ENCODE measurements at regions not wholly inside any gene's neighbourhood (a gene's known extent, or its start where the extent isn't known, plus 50 kb on each side); places are given as distances from the start of the nearest gene placed in this dataset.
A peak's percentile ranks its signal among the peaks of the same experiment; 100 is the strongest.

DNA sequence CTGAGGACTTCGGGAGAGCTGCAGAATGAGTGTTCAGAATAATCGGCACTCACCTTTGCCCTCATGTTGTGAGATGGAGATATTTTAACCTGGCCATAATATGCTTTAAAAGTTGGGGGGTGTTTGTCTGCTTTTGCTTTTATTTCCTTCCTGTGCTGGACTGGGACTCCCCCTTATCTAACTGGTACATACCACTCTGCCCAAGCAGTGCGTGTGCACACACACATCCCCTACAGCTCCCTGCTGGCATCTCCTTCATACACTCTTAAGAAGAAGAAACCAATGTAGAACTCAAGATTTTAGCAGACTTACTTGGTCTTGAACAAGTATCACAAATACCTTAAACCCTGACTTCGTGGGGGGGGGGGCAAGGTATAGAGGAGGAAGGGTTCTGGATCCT, 146.2 kb upstream of the DMRT1 start:
- no peak for DNase-seq (ENCODE audit: low read depth)
- peak overlapping the region; percentile 78 for H3K4me3 ChIP-seq (ENCODE audit: low read length)
- no peaks in the 10 kb centered on the region for H3K9me3 ChIP-seq (ENCODE audit: control insufficient read depth, low read length)
- H3K27me3 ChIP-seq (replicated peaks; ENCODE audit: control insufficient read depth, insufficient read depth, low read length) = no peaks in the 10 kb centered on the region
- peak overlapping the region; percentile 96 for H3K9ac ChIP-seq (ENCODE audit: low read length)
- peaks cover 37% of the 10 kb centered on the region for H3K36me3 ChIP-seq (ENCODE audit: control insufficient read depth, insufficient read depth, low read length, severe bottlenecking)
- H3K4me1 ChIP-seq (ENCODE audit: control insufficient read depth, insufficient read depth, low read length) = peaks cover 76% of the 10 kb centered on the region

DNA sequence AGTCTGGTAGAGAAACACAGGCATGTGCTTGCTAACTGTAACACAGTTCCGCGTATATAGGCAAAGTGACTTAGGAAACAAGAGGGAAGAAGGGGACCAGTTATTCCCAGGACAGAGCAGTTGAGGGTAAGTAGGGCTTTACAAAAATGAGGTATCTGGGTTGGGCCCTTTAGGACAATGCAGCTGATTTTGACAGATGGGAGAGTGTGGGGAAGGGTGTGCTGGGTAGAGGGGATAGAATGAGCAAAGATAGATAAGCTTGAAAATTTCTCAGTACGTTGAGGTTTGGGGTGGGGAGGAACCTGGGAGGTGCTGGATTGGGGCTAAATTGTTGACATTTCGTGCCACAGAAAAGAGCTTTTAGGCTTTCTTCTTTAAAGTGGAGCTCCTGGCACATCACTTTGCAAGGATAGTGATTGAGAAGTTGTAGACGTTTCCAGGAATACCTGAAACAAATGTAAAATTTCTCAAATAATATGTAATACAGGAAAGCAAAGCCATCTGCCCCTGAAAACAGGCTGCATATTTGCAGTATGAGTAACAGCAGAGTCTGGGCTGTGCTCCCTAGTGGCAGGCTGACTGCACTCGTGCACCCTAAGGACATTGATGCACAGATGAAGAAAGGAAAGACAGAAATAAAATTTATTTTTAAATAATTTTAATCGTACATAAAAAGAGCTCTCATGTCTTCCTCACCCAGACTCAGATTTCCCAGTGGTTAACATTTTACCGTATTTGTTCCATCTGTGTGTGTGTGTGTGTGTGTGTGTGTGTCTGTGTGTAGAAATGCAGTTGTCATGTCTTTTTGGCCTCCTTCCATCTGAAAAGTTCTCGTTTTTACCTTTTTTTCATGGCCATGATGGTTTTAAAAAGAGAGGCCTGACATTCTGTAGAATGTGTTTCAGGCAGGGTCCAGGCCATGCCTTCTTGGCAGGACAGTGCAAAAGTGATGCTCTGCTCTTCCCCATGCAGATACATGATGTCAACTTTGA, 144.9 kb upstream of the DMRT1 start:
- DNase-seq (ENCODE audit: low read depth) = peak; percentile 88
- Histone ChIP-seq H3K9ac (ENCODE audit: low read length) (peak overlapping the region; percentile 73), H3K4me1 (ENCODE audit: control insufficient read depth, insufficient read depth, low read length) (peaks cover 79% of the 10 kb centered on the region)

DNA sequence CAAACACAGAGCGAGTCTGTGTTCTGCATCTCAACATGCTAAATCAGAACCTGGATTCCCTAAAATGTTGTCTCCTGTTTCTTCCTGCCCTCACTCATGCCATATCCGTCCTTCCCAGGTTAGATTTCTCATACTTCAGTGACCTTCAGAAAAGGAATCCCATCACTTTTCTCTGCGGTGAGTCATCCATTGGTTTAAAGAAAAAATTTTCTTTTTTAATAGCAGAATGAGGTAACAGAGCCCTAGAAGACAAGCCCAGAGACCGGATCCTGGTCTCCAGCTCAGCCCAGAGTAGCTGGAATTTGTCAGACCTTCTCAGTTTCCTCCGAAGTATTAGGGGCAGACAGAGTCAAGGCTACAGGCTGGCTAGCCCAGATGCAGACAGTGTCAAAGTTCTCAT, 143.2 kb upstream of the DMRT1 start:
- peaks cover 75% of the 10 kb centered on the region for H3K4me1 ChIP-seq (ENCODE audit: control insufficient read depth, insufficient read depth, low read length)
- H3K9ac ChIP-seq (ENCODE audit: low read length) = no peak overlapping the region
- peak; percentile 67 for DNase-seq (ENCODE audit: low read depth)
- peak overlapping the region; percentile 3 for H3K4me3 ChIP-seq (ENCODE audit: low read length)
- no peaks in the 10 kb centered on the region for H3K9me3 ChIP-seq (ENCODE audit: control insufficient read depth, low read length)
- H3K36me3 ChIP-seq (ENCODE audit: control insufficient read depth, insufficient read depth, low read length, severe bottlenecking) = peaks cover 54% of the 10 kb centered on the region
- H3K27me3 ChIP-seq (replicated peaks; ENCODE audit: control insufficient read depth, insufficient read depth, low read length) = no peaks in the 10 kb centered on the region

More for the DNA sequence above, 144.9 kb upstream of the DMRT1 start:
- Histone ChIP-seq H3K4me3 (ENCODE audit: low read length) (peak overlapping the region; percentile 35), H3K27me3 (replicated peaks; ENCODE audit: control insufficient read depth, insufficient read depth, low read length) (no peaks in the 10 kb centered on the region), H3K9me3 (ENCODE audit: control insufficient read depth, low read length) (no peaks in the 10 kb centered on the region), H3K36me3 (ENCODE audit: control insufficient read depth, insufficient read depth, low read length, severe bottlenecking) (peaks cover 44% of the 10 kb centered on the region)

DNA sequence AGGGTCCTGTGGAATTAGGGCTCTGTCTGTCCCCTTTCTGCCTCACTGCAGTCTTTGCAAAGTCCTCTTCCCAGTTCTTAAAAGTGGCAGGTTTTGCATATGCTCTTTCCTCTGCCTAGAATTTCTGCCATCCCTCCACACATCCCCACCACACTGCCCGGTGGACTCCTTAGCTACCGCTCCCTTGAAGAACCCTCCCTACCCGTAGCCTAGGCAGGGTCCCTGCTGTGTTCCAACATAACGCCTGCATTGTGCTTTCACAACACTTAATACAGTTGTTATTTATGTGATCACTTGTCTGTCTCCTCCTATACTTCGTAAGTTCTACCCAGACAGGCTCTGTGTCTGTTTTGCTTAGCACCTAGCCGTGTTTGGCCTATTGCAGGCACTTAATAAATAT, 142.5 kb upstream of the DMRT1 start:
- H3K27me3 ChIP-seq (replicated peaks; ENCODE audit: control insufficient read depth, insufficient read depth, low read length) = no peaks in the 10 kb centered on the region
- H3K4me3 ChIP-seq (ENCODE audit: low read length) = no peak overlapping the region
- peaks cover 81% of the 10 kb centered on the region for H3K4me1 ChIP-seq (ENCODE audit: control insufficient read depth, insufficient read depth, low read length)
- H3K36me3 ChIP-seq (ENCODE audit: control insufficient read depth, insufficient read depth, low read length, severe bottlenecking) = peaks cover 54% of the 10 kb centered on the region
- H3K9ac ChIP-seq (ENCODE audit: low read length) = no peak overlapping the region
- no peaks in the 10 kb centered on the region for H3K9me3 ChIP-seq (ENCODE audit: control insufficient read depth, low read length)
- DNase-seq (ENCODE audit: low read depth) = no peak

DNA sequence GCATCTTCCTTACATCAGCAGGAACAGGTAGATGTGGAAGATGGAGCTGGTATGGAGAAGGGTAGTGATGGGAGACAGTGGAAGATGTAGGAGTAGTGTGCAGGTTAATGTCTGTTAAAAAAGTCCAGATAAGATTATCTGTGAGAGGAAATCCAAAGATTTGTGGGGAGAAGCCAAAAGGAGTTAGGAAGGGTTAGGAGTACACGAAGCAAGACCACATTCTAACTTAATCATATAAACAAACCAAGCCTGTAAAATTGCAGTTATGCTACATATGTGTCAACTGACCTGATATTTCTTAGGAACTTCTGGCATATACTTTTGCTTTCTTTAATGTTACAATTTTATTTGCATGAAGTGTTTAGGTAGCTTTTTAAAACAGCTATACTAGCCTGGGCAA, 142.1 kb upstream of the DMRT1 start:
- no peaks in the 10 kb centered on the region for H3K9me3 ChIP-seq (ENCODE audit: control insufficient read depth, low read length)
- peak; percentile 17 for DNase-seq (ENCODE audit: low read depth)
- peaks cover 81% of the 10 kb centered on the region for H3K4me1 ChIP-seq (ENCODE audit: control insufficient read depth, insufficient read depth, low read length)
- H3K9ac ChIP-seq (ENCODE audit: low read length) = no peak overlapping the region
- peaks cover 54% of the 10 kb centered on the region for H3K36me3 ChIP-seq (ENCODE audit: control insufficient read depth, insufficient read depth, low read length, severe bottlenecking)
- H3K27me3 ChIP-seq (replicated peaks; ENCODE audit: control insufficient read depth, insufficient read depth, low read length) = no peaks in the 10 kb centered on the region
- H3K4me3 ChIP-seq (ENCODE audit: low read length) = no peak overlapping the region

DNA sequence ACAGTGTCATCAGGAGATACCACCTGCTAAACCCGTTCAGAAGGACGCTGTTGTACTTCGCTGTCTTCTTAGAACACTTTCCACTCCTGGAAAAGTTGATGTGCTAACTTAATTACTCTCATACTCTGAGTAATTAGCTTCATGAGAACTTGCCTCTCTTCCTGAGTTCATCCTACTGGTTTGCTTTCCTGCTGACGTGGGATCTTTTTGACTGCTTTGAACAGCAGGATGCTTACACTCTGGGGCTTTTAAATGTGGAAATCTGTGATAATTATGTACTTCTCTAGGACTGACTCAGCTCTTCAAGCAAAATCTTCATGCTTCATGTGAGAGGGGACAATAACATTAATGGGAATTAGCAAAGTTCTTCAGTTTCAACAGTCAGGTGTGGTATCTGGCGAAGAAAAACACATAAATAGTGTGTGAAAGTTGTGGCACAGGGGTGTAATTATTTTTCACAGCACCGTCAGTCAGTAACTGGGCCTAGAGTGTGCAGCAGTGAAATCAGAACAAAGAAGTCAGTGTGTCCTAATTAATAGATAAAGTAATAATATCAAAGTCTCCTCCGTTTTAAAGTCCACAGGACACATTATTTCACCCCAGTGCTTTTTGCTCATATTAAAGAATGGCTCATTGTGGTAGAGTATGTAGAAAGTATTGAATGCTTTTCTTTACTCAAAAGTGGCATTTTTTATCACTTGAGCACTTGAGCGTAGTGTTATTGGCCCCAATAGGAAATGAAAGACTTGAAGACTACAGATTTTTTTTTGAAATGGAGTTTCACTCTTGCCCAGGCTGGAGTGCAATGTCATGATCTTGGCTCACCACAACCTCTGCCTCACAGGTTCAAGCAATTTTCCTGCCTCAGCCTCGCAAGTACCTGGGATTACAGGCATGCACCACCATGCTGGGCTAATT, 140.9 kb upstream of the DMRT1 start:
- Histone ChIP-seq H3K9ac (ENCODE audit: low read length) (peak overlapping the region; percentile 0), H3K4me1 (ENCODE audit: control insufficient read depth, insufficient read depth, low read length) (peaks cover 70% of the 10 kb centered on the region), H3K9me3 (ENCODE audit: control insufficient read depth, low read length) (no peaks in the 10 kb centered on the region), H3K27me3 (replicated peaks; ENCODE audit: control insufficient read depth, insufficient read depth, low read length) (no peaks in the 10 kb centered on the region), H3K36me3 (ENCODE audit: control insufficient read depth, insufficient read depth, low read length, severe bottlenecking) (peaks cover 48% of the 10 kb centered on the region), H3K4me3 (ENCODE audit: low read length) (no peak overlapping the region)
- DNase-seq (ENCODE audit: low read depth) = no peak

DNA sequence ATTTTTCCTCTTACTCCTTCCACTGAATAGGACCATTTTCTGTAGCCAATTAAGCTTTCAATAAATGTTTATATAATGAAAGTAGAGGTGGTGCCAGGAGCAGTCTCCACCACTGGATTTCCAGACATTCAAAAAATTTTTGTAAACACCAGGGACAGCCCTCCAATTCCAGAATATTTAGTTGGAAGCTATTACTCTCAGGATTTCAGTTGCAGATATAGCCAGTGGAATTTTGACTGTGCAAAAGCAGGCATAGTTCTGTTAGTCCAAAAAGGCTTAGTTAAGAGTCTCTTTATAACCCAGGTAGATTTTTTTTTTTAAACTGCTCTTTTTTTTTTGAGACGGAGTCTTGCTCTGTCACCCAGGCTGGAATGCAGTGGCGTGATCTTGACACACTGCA, 138.1 kb upstream of the DMRT1 start:
- peaks cover 46% of the 10 kb centered on the region for H3K36me3 ChIP-seq (ENCODE audit: control insufficient read depth, insufficient read depth, low read length, severe bottlenecking)
- H3K9ac ChIP-seq (ENCODE audit: low read length) = peak overlapping the region; percentile 52
- DNase-seq (ENCODE audit: low read depth) = peak; percentile 61
- no peaks in the 10 kb centered on the region for H3K9me3 ChIP-seq (ENCODE audit: control insufficient read depth, low read length)
- no peaks in the 10 kb centered on the region for H3K27me3 ChIP-seq (replicated peaks; ENCODE audit: control insufficient read depth, insufficient read depth, low read length)
- H3K4me3 ChIP-seq (ENCODE audit: low read length) = no peak overlapping the region
- H3K4me1 ChIP-seq (ENCODE audit: control insufficient read depth, insufficient read depth, low read length) = peaks cover 62% of the 10 kb centered on the region

DNA sequence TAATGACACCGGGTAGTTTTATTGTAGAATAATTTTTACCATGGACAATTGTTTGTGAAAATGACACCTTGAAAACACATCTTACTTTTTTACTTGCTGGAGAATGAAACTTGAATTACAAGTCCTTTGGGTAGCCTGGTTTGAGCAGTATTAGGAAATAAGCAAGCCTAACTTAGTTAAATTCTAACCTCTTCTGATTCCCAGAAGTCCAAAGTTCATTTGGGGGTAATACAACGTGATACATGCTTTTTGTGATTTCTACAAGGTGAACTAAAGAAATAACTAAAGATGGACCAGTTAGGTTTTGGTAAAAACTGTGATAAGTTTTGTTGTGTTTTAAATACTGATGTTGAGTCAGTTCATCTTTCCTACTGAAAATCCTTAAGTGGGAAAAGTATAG, 135.4 kb upstream of the DMRT1 start:
- peaks cover 59% of the 10 kb centered on the region for H3K4me1 ChIP-seq (ENCODE audit: control insufficient read depth, insufficient read depth, low read length)
- H3K4me3 ChIP-seq (ENCODE audit: low read length) = peak overlapping the region; percentile 81
- no peaks in the 10 kb centered on the region for H3K9me3 ChIP-seq (ENCODE audit: control insufficient read depth, low read length)
- peak overlapping the region; percentile 89 for H3K9ac ChIP-seq (ENCODE audit: low read length)
- no peaks in the 10 kb centered on the region for H3K27me3 ChIP-seq (replicated peaks; ENCODE audit: control insufficient read depth, insufficient read depth, low read length)
- peaks cover 33% of the 10 kb centered on the region for H3K36me3 ChIP-seq (ENCODE audit: control insufficient read depth, insufficient read depth, low read length, severe bottlenecking)
- DNase-seq (ENCODE audit: low read depth) = no peak

DNA sequence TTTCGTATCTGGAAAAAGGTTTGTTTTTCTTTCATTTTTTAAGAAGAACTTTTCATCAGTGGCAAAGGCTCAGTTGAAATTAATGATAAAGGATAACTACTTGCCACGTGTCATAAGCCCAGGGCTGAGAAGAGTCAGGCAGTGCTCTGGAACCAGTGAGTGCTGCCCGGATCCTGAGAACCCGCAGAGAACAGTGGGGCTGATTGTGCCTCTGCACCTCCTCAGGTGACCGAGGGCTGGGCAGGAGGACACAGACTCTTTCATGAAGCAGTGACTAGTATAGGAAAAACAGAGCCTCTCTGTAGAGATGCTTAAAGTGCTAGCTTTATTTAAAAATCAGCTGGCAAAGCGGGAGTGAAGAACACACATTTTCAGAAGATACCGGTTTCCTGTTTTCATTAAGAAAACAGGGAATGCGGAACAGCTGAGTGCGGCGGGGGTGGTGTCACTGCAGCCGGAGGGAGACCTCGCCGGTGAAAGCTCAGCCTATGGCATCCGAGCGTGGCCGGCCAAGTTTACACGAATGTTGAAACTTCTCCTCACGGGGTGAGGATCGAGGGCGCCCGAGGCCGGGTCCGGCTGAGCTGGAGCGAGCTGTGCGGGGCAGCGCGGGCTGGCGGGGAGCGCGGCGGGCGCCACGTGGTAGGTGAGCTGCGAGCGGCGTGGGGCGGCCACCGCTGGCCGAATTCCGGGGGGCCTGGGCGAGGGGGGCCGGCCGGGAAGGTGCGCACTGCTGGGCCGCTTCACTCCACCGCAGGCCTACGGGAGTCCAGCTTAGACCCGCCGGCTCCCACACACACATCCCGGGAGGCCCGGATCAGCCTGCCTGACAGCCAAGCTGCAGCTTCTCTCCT, 134.7 kb upstream of the DMRT1 start:
- peaks cover 59% of the 10 kb centered on the region for H3K4me1 ChIP-seq (ENCODE audit: control insufficient read depth, insufficient read depth, low read length)
- peak overlapping the region; percentile 81 for H3K4me3 ChIP-seq (ENCODE audit: low read length)
- H3K9me3 ChIP-seq (ENCODE audit: control insufficient read depth, low read length) = no peaks in the 10 kb centered on the region
- peaks cover 33% of the 10 kb centered on the region for H3K36me3 ChIP-seq (ENCODE audit: control insufficient read depth, insufficient read depth, low read length, severe bottlenecking)
- peak; percentile 93 for DNase-seq (ENCODE audit: low read depth)
- H3K27me3 ChIP-seq (replicated peaks; ENCODE audit: control insufficient read depth, insufficient read depth, low read length) = no peaks in the 10 kb centered on the region
- peak overlapping the region; percentile 89 for H3K9ac ChIP-seq (ENCODE audit: low read length)

DNA sequence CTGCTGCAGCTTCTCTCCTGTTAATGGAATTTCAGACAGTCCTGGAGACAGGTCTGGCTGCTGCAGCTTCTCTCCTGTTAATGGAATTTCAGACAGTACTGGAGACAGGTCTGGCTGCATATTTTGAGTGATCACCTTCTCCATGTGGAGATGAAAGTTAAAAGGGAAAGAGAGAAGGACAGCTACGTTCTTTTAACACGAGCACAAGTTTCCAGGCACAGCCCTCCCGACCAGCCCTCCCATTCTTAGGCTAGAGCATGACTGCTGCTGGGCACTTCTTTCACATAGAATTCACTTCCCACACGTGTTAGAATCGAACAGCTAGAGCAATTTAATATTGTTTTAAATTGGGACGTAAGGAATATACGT, 133.3 kb upstream of the DMRT1 start:
- Histone ChIP-seq H3K4me1 (ENCODE audit: control insufficient read depth, insufficient read depth, low read length) (peaks cover 55% of the 10 kb centered on the region), H3K27me3 (replicated peaks; ENCODE audit: control insufficient read depth, insufficient read depth, low read length) (no peaks in the 10 kb centered on the region), H3K4me3 (ENCODE audit: low read length) (peak overlapping the region; percentile 75), H3K36me3 (ENCODE audit: control insufficient read depth, insufficient read depth, low read length, severe bottlenecking) (peaks cover 33% of the 10 kb centered on the region), H3K9ac (ENCODE audit: low read length) (peak overlapping the region; percentile 83), H3K9me3 (ENCODE audit: control insufficient read depth, low read length) (no peaks in the 10 kb centered on the region)
- DNase-seq (ENCODE audit: low read depth) = peak; percentile 40

Data from adipocyte (in vitro differentiated cells).